GM18873 (cell line): ENCODE measurements at regions not wholly inside any gene's neighbourhood (a gene's known extent, or its start where the extent isn't known, plus 50 kb on each side); places are given as distances from the start of the nearest gene placed in this dataset.

Experiments used
- ATAC-seq: cut with Tn5 transposase; IDR thresholded peaks from one replicate; pipeline ENCODE4 v1.9.1; 2021; ENCODE audit warnings: mild to moderate bottlenecking, moderate library complexity, moderate number of reproducible peaks; ENCODE audit not compliant: unreplicated experiment, low FRiP score

GRCh38 chr7:79732535-79732934 is 279.1 kb upstream of the MAGI2 start:
- ATAC-seq: no peak

- ATAC-seq: no peak
Measured at GRCh38 chr7:79730971-79731370, 277.5 kb upstream of the MAGI2 start.

GRCh38 chr7:79723833-79724618 is 270.6 kb upstream of the MAGI2 start:
- no peak for ATAC-seq

GRCh38 chr7:79722217-79722616 is 268.8 kb upstream of the MAGI2 start:
- ATAC-seq: no peak

GRCh38 chr7:79719216-79719615 is 265.7 kb upstream of the MAGI2 start:
- ATAC-seq: no peak

- no peak for ATAC-seq
Measured at GRCh38 chr7:79716329-79716728, 262.9 kb upstream of the MAGI2 start.

GRCh38 chr7:79714081-79714480 is 260.6 kb upstream of the MAGI2 start:
- no peak for ATAC-seq

GRCh38 chr7:79713276-79713675 is 259.8 kb upstream of the MAGI2 start:
- ATAC-seq: no peak

- no peak for ATAC-seq
Measured at GRCh38 chr7:79711660-79712059, 258.2 kb upstream of the MAGI2 start.

- no peak for ATAC-seq
Measured at GRCh38 chr7:79709574-79710409, 256.3 kb upstream of the MAGI2 start.

- ATAC-seq: no peak
Measured at GRCh38 chr7:79702116-79702515, 248.6 kb upstream of the MAGI2 start.

- ATAC-seq: no peak
Measured at GRCh38 chr7:79692015-79692414, 238.5 kb upstream of the MAGI2 start.

- ATAC-seq: no peak
Measured at GRCh38 chr7:79691074-79691473, 237.6 kb upstream of the MAGI2 start.

GRCh38 chr7:79684384-79684783 is 230.9 kb upstream of the MAGI2 start:
- ATAC-seq: no peak

GRCh38 chr7:79683916-79684315 is 230.4 kb upstream of the MAGI2 start:
- ATAC-seq: no peak

- ATAC-seq: no peak
Measured at GRCh38 chr7:79683185-79683890, 229.9 kb upstream of the MAGI2 start.

- ATAC-seq: no peak
Measured at GRCh38 chr7:79681454-79681853, 228.0 kb upstream of the MAGI2 start.

- ATAC-seq: no peak
Measured at GRCh38 chr7:79673969-79674368, 220.5 kb upstream of the MAGI2 start.

- no peak for ATAC-seq
Measured at GRCh38 chr7:79673421-79673820, 220.0 kb upstream of the MAGI2 start.

GRCh38 chr7:79668292-79668691 is 214.8 kb upstream of the MAGI2 start:
- no peak for ATAC-seq

GRCh38 chr7:79666472-79666871 is 213.0 kb upstream of the MAGI2 start:
- no peak for ATAC-seq
